Neural crest cell (in vitro differentiated cells): ENCODE measurements at regions not wholly inside any gene's neighbourhood (a gene's known extent, or its start where the extent isn't known, plus 50 kb on each side); places are given as distances from the start of the nearest gene placed in this dataset.

ENCODE experiments used
- DNase-seq: peaks from one replicate; pipeline ENCODE4 v3.0.0; 2021; ENCODE audit warnings: low read depth, mixed read lengths, low spot score
- H3K27ac Mint-ChIP-seq: one replicate; pipeline ENCODE4 v1.8.0; 2021; ENCODE audit warnings: mild to moderate bottlenecking, mixed read lengths; ENCODE audit not compliant: unreplicated experiment
- H3K27me3 Mint-ChIP-seq: 2 replicates; pipeline ENCODE4 v1.8.0; 2021; ENCODE audit warnings: low read depth, mild to moderate bottlenecking, mixed read lengths
- H3K36me3 Mint-ChIP-seq: 2 replicates; pipeline ENCODE4 v1.8.0; 2021; ENCODE audit warnings: low read depth, mild to moderate bottlenecking, mixed read lengths
- H3K4me1 Mint-ChIP-seq: 2 replicates; pipeline ENCODE4 v1.8.0; 2021; ENCODE audit warnings: mixed read lengths
- H3K4me3 Mint-ChIP-seq: one replicate; pipeline ENCODE4 v1.8.0; 2021; ENCODE audit warnings: mild to moderate bottlenecking, mixed read lengths
- H3K9me3 Mint-ChIP-seq: 2 replicates; pipeline ENCODE4 v1.8.0; 2021; ENCODE audit warnings: mixed read lengths
- CTCF ChIP-seq: fragments of 200-600 bp; sonication (generic); conservative IDR thresholded peaks from 2 replicates; pipeline ENCODE4 v1.5.0; 2021; ENCODE audit warnings: antibody characterized with exemption, mild to moderate bottlenecking

GRCh38 chr4:153126137-153126536 lies 78.1 kb upstream of the TRIM2 start:
- H3K27ac Mint-ChIP-seq, result no peak overlapping the region
- no peak for DNase-seq

GRCh38 chr4:153127760-153128494 lies 76.3 kb upstream of the TRIM2 start:
- peak; percentile 98 for DNase-seq
- Mint-ChIP-seq H3K27me3 (no peaks in the 10 kb centered on the region), H3K9me3 (peaks cover 6% of the 10 kb centered on the region), H3K36me3 (no peaks in the 10 kb centered on the region), H3K4me1 (peaks cover 15% of the 10 kb centered on the region), H3K27ac (peak overlapping the region; percentile 99), H3K4me3 (peak overlapping the region; percentile 65)
- peak; percentile 91 for TF ChIP-seq CTCF

More at GRCh38 chr4:153126137-153126536, 78.1 kb upstream of the TRIM2 start:
- TF ChIP-seq CTCF, result no peak
- Mint-ChIP-seq H3K27me3 (no peaks in the 10 kb centered on the region), H3K4me1 (peaks cover 15% of the 10 kb centered on the region), H3K4me3 (no peak overlapping the region), H3K9me3 (peaks cover 6% of the 10 kb centered on the region), H3K36me3 (no peaks in the 10 kb centered on the region)

- Mint-ChIP-seq H3K4me1 (peaks cover 15% of the 10 kb centered on the region), H3K9me3 (peaks cover 6% of the 10 kb centered on the region), H3K4me3 (no peak overlapping the region), H3K36me3 (no peaks in the 10 kb centered on the region), H3K27me3 (no peaks in the 10 kb centered on the region), H3K27ac (no peak overlapping the region)
- no peak for DNase-seq
- peak; percentile 48 for TF ChIP-seq CTCF
Measured at GRCh38 chr4:153131596-153131995, 72.6 kb upstream of the TRIM2 start.

- no peak for DNase-seq
- no peak overlapping the region for H3K4me3 Mint-ChIP-seq
- peaks cover 4% of the 10 kb centered on the region for H3K4me1 Mint-ChIP-seq
- no peaks in the 10 kb centered on the region for H3K9me3 Mint-ChIP-seq
- no peaks in the 10 kb centered on the region for H3K36me3 Mint-ChIP-seq
- no peaks in the 10 kb centered on the region for H3K27me3 Mint-ChIP-seq
- no peak for TF ChIP-seq CTCF
- no peak overlapping the region for H3K27ac Mint-ChIP-seq
Measured at GRCh38 chr4:153137159-153137558, 67.1 kb upstream of the TRIM2 start.

- no peak for DNase-seq
- Mint-ChIP-seq H3K4me3 (no peak overlapping the region), H3K27ac (no peak overlapping the region), H3K27me3 (no peaks in the 10 kb centered on the region), H3K36me3 (no peaks in the 10 kb centered on the region), H3K9me3 (no peaks in the 10 kb centered on the region), H3K4me1 (peaks cover 5% of the 10 kb centered on the region)
- no peak for TF ChIP-seq CTCF
Measured at GRCh38 chr4:153137677-153138630, 66.3 kb upstream of the TRIM2 start.
